Spleen (tissue), 11 donors: ENCODE measurements at regions not wholly inside any gene's neighbourhood (a gene's known extent, or its start where the extent isn't known, plus 50 kb on each side); places are given as distances from the start of the nearest gene placed in this dataset.
"Not testable (repeated sequence)": the region's sequence is repeated elsewhere in the genome, so short reads cannot be mapped to it uniquely, and the experiment has no call there.

Experiments used
- DNase-seq: peaks from one replicate; pipeline ENCODE4 v3.0.0-alpha.2; 2020
- H3K27ac ChIP-seq, 8 donors: fragments of 200-600 bp; sonication (generic) in 7 of 8; 1 replicate in 4 of 8; 2 replicates in 4 of 8; pipeline versions ENCODE4 v1.5.0 to v1.8.0; 2016 to 2021; ENCODE audit warnings: inconsistent platforms in 4 of 8, mild to moderate bottlenecking in 4 of 8, moderate library complexity in 1 of 8
- H3K27me3 ChIP-seq, 7 donors: fragments of 200-600 bp; sonication (generic) in 6 of 7; replicated peaks in 1 of 7; 1 replicate in 4 of 7; 2 replicates in 3 of 7; pipeline versions ENCODE4 v1.5.0 to v1.8.0; 2016 to 2021; ENCODE audit warnings: inconsistent platforms in 3 of 7, mild to moderate bottlenecking in 1 of 7
- H3K36me3 ChIP-seq, 6 donors: fragments of 200-600 bp; sonication (generic) in 5 of 6; 1 replicate in 4 of 6; 2 replicates in 2 of 6; pipeline versions ENCODE4 v1.5.0 to v1.8.0; 2016 to 2021; ENCODE audit warnings: inconsistent platforms in 2 of 6
- H3K4me1 ChIP-seq, 6 donors: fragments of 200-600 bp; sonication (generic) in 5 of 6; 1 replicate in 3 of 6; 2 replicates in 3 of 6; pipeline versions ENCODE4 v1.5.0 to v1.8.0; 2016 to 2021; ENCODE audit warnings: inconsistent platforms in 3 of 6
- H3K4me3 ChIP-seq, 8 donors: fragments of 200-600 bp; sonication (generic) in 7 of 8; 1 replicate in 4 of 8; 2 replicates in 4 of 8; pipeline versions ENCODE4 v1.5.0 to v1.8.0; 2016 to 2021; ENCODE audit warnings: inconsistent platforms in 4 of 8, mild to moderate bottlenecking in 4 of 8, moderate library complexity in 2 of 8
- H3K9me3 ChIP-seq, 8 donors: fragments of 200-600 bp; sonication (generic) in 7 of 8; 1 replicate in 4 of 8; 2 replicates in 4 of 8; pipeline versions ENCODE4 v1.5.0 to v1.8.0; 2016 to 2021; ENCODE audit warnings: inconsistent platforms in 4 of 8
- POLR2A ChIP-seq, 3 donors: fragments of 450-650 bp; IDR thresholded peaks; one replicate each; pipeline ENCODE4 v1.5.1; 2017; ENCODE audit warnings: antibody characterized with exemption in 3 of 3, mild to moderate bottlenecking in 1 of 3
- POLR2AphosphoS5 ChIP-seq, 3 donors: sonication (generic); formaldehyde crosslinking; IDR thresholded peaks; one replicate each; pipeline ENCODE4 v1.5.1; 2017; ENCODE audit warnings: antibody characterized with exemption in 3 of 3
- WGBS, 5 donors: extraction: QIAGEN DNeasy Blood & Tissue Kit in 3 of 5; methylation state at CpG; one replicate each; pipeline versions ENCODE4 v1.1.5 to v1.1.7; 2013 to 2018; 5-methylcytosine and 5-hydroxymethylcytosine counted together
- intact Hi-C: fragments of 100-400 bp; cut with DNase I; formaldehyde crosslinking; loops from one replicate; pipeline ENCODE4 v1.15.0; 2023; ENCODE audit warnings: low total_unique reads
- TF ChIP-seq, protein P1 (sequence below), 11 experiments: fragments of 200-600 bp in 7 of 11; fragments of 450-650 bp in 4 of 11; sonication (generic) in 4 of 11; IDR thresholded peaks in 8 of 11; conservative IDR thresholded peaks in 3 of 11; 1 replicate in 7 of 11; 2 replicates in 4 of 11; pipeline versions ENCODE4 v1.4.0 to v1.8.0; 2016 to 2021; ENCODE audit warnings: antibody characterized with exemption in 11 of 11, inconsistent platforms in 4 of 11, mild to moderate bottlenecking in 1 of 11
- donor health status: healthy with polysubstance abuse.
- donor health status: DM: no; HTN: no; CAD: no; lungs with moderate emphysema.
- donor health status: DM: no; HTN: no; CAD: no.
- donor health status: Bipolar disorder and iron deficiency.
- donor health status: healthy.
- donor health status: DM: no; HTN: no; CAD: no.
- donor health status: DM: yes; HTN: yes; CAD: no.

GRCh38 chrX:138082251-138082650 is 516.3 kb downstream of the ZIC3 start:
- H3K4me3 ChIP-seq, result no peak overlapping the region
- intact Hi-C loops, result no loop called here

DNA sequence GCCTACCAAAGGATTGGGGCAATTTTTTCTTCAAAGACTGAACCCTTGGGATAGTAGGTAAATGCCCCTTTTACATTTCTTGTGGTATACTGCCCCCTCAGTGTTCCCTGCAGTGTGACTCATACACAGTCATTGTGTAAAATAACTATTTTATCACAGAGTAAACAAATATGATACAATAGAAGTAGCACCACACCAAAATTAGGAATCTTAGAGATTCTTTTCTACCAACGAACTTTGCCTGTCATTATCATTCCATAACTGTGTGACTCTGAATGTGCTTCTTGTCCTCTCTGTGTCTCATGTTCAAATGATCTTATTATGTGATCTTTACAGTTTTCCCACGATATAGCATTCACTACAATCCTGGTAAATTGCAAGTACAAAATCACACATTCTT is 517.0 kb downstream of the ZIC3 start:
- intact Hi-C loops, result no loop called here
- Histone ChIP-seq H3K27me3 (peaks cover 0 to 5% (median 0%) of the 10 kb centered on the region in 7 donors), H3K4me1 (no peaks in the 10 kb centered on the region), H3K4me3 (no peak overlapping the region), H3K27ac (no peak overlapping the region), H3K36me3 (no peaks in the 10 kb centered on the region), H3K9me3 (no peaks in the 10 kb centered on the region)
- WGBS, 5 donors, result 35 to 58% (median 43%) methylated on average over 2 of the region's 2 CpGs
- no peak for TF ChIP-seq POLR2A (IDR thresholded peaks at IDR 0.05)
- TF ChIP-seq, protein P1, sequence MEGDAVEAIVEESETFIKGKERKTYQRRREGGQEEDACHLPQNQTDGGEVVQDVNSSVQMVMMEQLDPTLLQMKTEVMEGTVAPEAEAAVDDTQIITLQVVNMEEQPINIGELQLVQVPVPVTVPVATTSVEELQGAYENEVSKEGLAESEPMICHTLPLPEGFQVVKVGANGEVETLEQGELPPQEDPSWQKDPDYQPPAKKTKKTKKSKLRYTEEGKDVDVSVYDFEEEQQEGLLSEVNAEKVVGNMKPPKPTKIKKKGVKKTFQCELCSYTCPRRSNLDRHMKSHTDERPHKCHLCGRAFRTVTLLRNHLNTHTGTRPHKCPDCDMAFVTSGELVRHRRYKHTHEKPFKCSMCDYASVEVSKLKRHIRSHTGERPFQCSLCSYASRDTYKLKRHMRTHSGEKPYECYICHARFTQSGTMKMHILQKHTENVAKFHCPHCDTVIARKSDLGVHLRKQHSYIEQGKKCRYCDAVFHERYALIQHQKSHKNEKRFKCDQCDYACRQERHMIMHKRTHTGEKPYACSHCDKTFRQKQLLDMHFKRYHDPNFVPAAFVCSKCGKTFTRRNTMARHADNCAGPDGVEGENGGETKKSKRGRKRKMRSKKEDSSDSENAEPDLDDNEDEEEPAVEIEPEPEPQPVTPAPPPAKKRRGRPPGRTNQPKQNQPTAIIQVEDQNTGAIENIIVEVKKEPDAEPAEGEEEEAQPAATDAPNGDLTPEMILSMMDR (IDR thresholded peaks at IDR 0.05 in 8 of 11, conservative IDR thresholded peaks at IDR 0.05 in 3 of 11), result no peak
- no peak for TF ChIP-seq POLR2AphosphoS5 (IDR thresholded peaks at IDR 0.05)
- DNase-seq, result no peak

More at GRCh38 chrX:138082251-138082650, 516.3 kb downstream of the ZIC3 start:
- Histone ChIP-seq H3K36me3 (no peaks in the 10 kb centered on the region), H3K9me3 (no peaks in the 10 kb centered on the region), H3K27ac (no peak overlapping the region), H3K27me3 (peaks cover 0 to 5% (median 0%) of the 10 kb centered on the region in 7 donors), H3K4me1 (no peaks in the 10 kb centered on the region)
- no peak for DNase-seq
- 10 to 37% (median 31%) methylated on average over 1 to 2 of the region's 2 CpGs for WGBS, 5 donors
- TF ChIP-seq POLR2A (IDR thresholded peaks at IDR 0.05), result no peak
- TF ChIP-seq, protein P1 (IDR thresholded peaks at IDR 0.05 in 8 of 11, conservative IDR thresholded peaks at IDR 0.05 in 3 of 11), result no peak

- DNase-seq, H3K27me3 ChIP-seq, intact Hi-C loops, H3K9me3 ChIP-seq, H3K4me3 ChIP-seq, H3K4me1 ChIP-seq, H3K27ac ChIP-seq, H3K36me3 ChIP-seq: not testable (repeated sequence)
- WGBS, 5 donors, result 84 to 94% (median 89%) methylated on average over 3 of the region's 3 CpGs
These were observed 545.0 kb downstream of the ZIC3 start for GRCh38 chrX:138110910-138111309.

GRCh38 chrX:138127314-138127713 is 561.4 kb downstream of the ZIC3 start:
- no peaks in the 10 kb centered on the region for H3K9me3 ChIP-seq
- peaks cover 0 to 25% (median 0%) of the 10 kb centered on the region in 7 donors for H3K27me3 ChIP-seq
- intact Hi-C loops, result loop anchor here (10.0 kb wide), 1 partner anchor 607 kb away; no protein-coding TSS in a partner anchor
- H3K4me1 ChIP-seq, result no peaks in the 10 kb centered on the region
- 62 to 91% (median 74%) methylated on average over 8 of the region's 8 CpGs for WGBS, 5 donors
- no peak for DNase-seq
- H3K36me3 ChIP-seq, result no peaks in the 10 kb centered on the region
- no peak overlapping the region for H3K4me3 ChIP-seq
- no peak for TF ChIP-seq POLR2A (IDR thresholded peaks at IDR 0.05)
- TF ChIP-seq, protein P1 (IDR thresholded peaks at IDR 0.05 in 8 of 11, conservative IDR thresholded peaks at IDR 0.05 in 3 of 11), result no peak
- TF ChIP-seq POLR2AphosphoS5 (IDR thresholded peaks at IDR 0.05), result no peak
- no peak overlapping the region for H3K27ac ChIP-seq
